OCI-LY3 (cell line): ENCODE measurements at regions not wholly inside any gene's neighbourhood (a gene's known extent, or its start where the extent isn't known, plus 50 kb on each side); places are given as distances from the start of the nearest gene placed in this dataset.

Experiments used
- EZH2phosphoT487 ChIP-seq: fragments of 200-600 bp; shearing (Covaris generic); IDR thresholded peaks from 2 replicates; pipeline ENCODE4 v1.6.1; 2018; ENCODE audit warnings: antibody characterized with exemption, mixed run types, low read depth
- TF ChIP-seq, protein P1 (sequence below): fragments of 200-600, 300-600 bp; sonication (generic); IDR thresholded peaks from 2 replicates; pipeline ENCODE4 v1.5.1; 2014; ENCODE audit warnings: antibody characterized with exemption, low read length, low read depth

DNA sequence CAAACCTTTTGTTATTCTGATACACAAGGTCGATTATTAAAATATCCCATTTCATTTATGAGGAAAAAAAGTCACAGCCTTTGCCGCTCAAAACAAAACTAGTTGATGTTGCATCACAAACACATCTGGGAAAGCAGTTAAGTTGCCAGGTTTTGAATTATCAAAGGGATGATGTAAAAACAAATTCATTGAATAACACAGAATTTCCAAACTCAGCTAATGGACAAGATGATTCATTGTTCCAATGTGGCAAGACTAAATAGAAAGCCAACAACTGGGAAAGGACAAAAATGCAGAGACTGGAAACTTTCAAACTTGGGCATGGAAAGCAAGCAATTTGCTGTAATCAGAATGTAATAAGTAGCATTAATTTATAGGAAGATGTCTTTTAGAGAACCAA, 610.0 kb upstream of the ZNF385D start:
- TF ChIP-seq, protein P1, sequence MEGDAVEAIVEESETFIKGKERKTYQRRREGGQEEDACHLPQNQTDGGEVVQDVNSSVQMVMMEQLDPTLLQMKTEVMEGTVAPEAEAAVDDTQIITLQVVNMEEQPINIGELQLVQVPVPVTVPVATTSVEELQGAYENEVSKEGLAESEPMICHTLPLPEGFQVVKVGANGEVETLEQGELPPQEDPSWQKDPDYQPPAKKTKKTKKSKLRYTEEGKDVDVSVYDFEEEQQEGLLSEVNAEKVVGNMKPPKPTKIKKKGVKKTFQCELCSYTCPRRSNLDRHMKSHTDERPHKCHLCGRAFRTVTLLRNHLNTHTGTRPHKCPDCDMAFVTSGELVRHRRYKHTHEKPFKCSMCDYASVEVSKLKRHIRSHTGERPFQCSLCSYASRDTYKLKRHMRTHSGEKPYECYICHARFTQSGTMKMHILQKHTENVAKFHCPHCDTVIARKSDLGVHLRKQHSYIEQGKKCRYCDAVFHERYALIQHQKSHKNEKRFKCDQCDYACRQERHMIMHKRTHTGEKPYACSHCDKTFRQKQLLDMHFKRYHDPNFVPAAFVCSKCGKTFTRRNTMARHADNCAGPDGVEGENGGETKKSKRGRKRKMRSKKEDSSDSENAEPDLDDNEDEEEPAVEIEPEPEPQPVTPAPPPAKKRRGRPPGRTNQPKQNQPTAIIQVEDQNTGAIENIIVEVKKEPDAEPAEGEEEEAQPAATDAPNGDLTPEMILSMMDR: no peak
- TF ChIP-seq EZH2phosphoT487: no peak
